ENCODE measurements at regions not wholly inside any gene's neighbourhood (a gene's known extent, or its start where the extent isn't known, plus 50 kb on each side); places are given as distances from the start of the nearest gene placed in this dataset.

GRCh38 chr16:86051368-86052114 is 152.6 kb downstream of the IRF8 start:
- whole genome bisulfite sequencing (ENCODE audit: insufficient coverage), result 89% methylated on average over 18 of the region's 20 CpGs
- Histone ChIP-seq H3K27me3 (replicated peaks in 2 of 5; ENCODE audit: control insufficient read depth in 4 of 5, insufficient read depth in 5 of 5, low read length in 4 of 5) (peaks cover 0 to 39% (median 3%) of the 10 kb centered on the region in 5 experiments), H3K36me3 (ENCODE audit: control insufficient read depth in 4 of 4, insufficient read depth in 4 of 4, low read length in 3 of 4) (no peaks in the 10 kb centered on the region), H3K27ac (ENCODE audit: insufficient read depth in 1 of 2, low read depth in 1 of 2, low read length in 2 of 2, poor library complexity in 1 of 2, severe bottlenecking in 2 of 2) (no peak overlapping the region), H3K4me3 (ENCODE audit: control insufficient read depth in 1 of 7, extremely low read depth in 1 of 7, insufficient read depth in 4 of 7, low read depth in 2 of 7, low read length in 6 of 7) (no peak overlapping the region), H3K9me3 (ENCODE audit: control extremely low read depth in 1 of 5, control insufficient read depth in 4 of 5, insufficient read depth in 2 of 5, low read depth in 1 of 5, low read length in 4 of 5) (no peaks in the 10 kb centered on the region), H3K4me1 (ENCODE audit: control extremely low read depth in 1 of 4, control insufficient read depth in 4 of 4, insufficient read depth in 4 of 4, low read length in 3 of 4) (peaks cover 0 to 8% (median 6%) of the 10 kb centered on the region in 4 experiments)
- no peak for DNase-seq
- ChIA-PET POLR2A (no interaction called here), CTCF (interaction anchor here (1.3 to 3.3 kb wide), 2 partner anchors 19 to 22 kb away, joined by 4 to 14 read pairs; no protein-coding TSS in a partner anchor)

- Histone ChIP-seq H3K9me3 (ENCODE audit: control extremely low read depth in 1 of 5, control insufficient read depth in 4 of 5, insufficient read depth in 2 of 5, low read depth in 1 of 5, low read length in 4 of 5) (no peaks in the 10 kb centered on the region), H3K4me1 (ENCODE audit: control extremely low read depth in 1 of 4, control insufficient read depth in 4 of 4, insufficient read depth in 4 of 4, low read length in 3 of 4) (peaks cover 0 to 8% (median 6%) of the 10 kb centered on the region in 4 experiments), H3K27ac (ENCODE audit: insufficient read depth in 1 of 2, low read depth in 1 of 2, low read length in 2 of 2, poor library complexity in 1 of 2, severe bottlenecking in 2 of 2) (no peak overlapping the region), H3K4me3 (ENCODE audit: control insufficient read depth in 1 of 7, extremely low read depth in 1 of 7, insufficient read depth in 4 of 7, low read depth in 2 of 7, low read length in 6 of 7) (no peak overlapping the region), H3K36me3 (ENCODE audit: control insufficient read depth in 4 of 4, insufficient read depth in 4 of 4, low read length in 3 of 4) (no peaks in the 10 kb centered on the region), H3K27me3 (replicated peaks in 2 of 5; ENCODE audit: control insufficient read depth in 4 of 5, insufficient read depth in 5 of 5, low read length in 4 of 5) (peaks cover 0 to 35% (median 3%) of the 10 kb centered on the region in 5 experiments)
- ChIA-PET CTCF (no interaction called here), POLR2A (no interaction called here)
- no peak for DNase-seq
- 92% methylated on average over 9 of the region's 15 CpGs for WGBS (ENCODE audit: insufficient coverage)
These were observed 153.2 kb downstream of the IRF8 start for GRCh38 chr16:86052115-86052670.

GRCh38 chr16:86052926-86053325 is 154.0 kb downstream of the IRF8 start:
- no peak overlapping the region for H3K4me3 ChIP-seq (ENCODE audit: control insufficient read depth in 1 of 7, extremely low read depth in 1 of 7, insufficient read depth in 4 of 7, low read depth in 2 of 7, low read length in 6 of 7)
- H3K9me3 ChIP-seq (ENCODE audit: control extremely low read depth in 1 of 5, control insufficient read depth in 4 of 5, insufficient read depth in 2 of 5, low read depth in 1 of 5, low read length in 4 of 5), result no peaks in the 10 kb centered on the region
- H3K4me1 ChIP-seq (ENCODE audit: control extremely low read depth in 1 of 4, control insufficient read depth in 4 of 4, insufficient read depth in 4 of 4, low read length in 3 of 4), result peaks cover 0 to 7% (median 5%) of the 10 kb centered on the region in 4 experiments
- H3K27me3 ChIP-seq (replicated peaks in 2 of 5; ENCODE audit: control insufficient read depth in 4 of 5, insufficient read depth in 5 of 5, low read length in 4 of 5), result peaks cover 0 to 28% (median 3%) of the 10 kb centered on the region in 5 experiments
- H3K27ac ChIP-seq (ENCODE audit: insufficient read depth in 1 of 2, low read depth in 1 of 2, low read length in 2 of 2, poor library complexity in 1 of 2, severe bottlenecking in 2 of 2), result no peak overlapping the region
- H3K36me3 ChIP-seq (ENCODE audit: control insufficient read depth in 4 of 4, insufficient read depth in 4 of 4, low read length in 3 of 4), result no peaks in the 10 kb centered on the region
- CTCF ChIA-PET, result no interaction called here
- 100% methylated on average over 6 of the region's 6 CpGs for WGBS (ENCODE audit: insufficient coverage)
- POLR2A ChIA-PET, result no interaction called here
- DNase-seq, result no peak

- Histone ChIP-seq H3K4me1 (ENCODE audit: control extremely low read depth in 1 of 4, control insufficient read depth in 4 of 4, insufficient read depth in 4 of 4, low read length in 3 of 4) (peaks cover 0 to 4% (median 2%) of the 10 kb centered on the region in 4 experiments), H3K36me3 (ENCODE audit: control insufficient read depth in 4 of 4, insufficient read depth in 4 of 4, low read length in 3 of 4) (no peaks in the 10 kb centered on the region), H3K9me3 (ENCODE audit: control extremely low read depth in 1 of 5, control insufficient read depth in 4 of 5, insufficient read depth in 2 of 5, low read depth in 1 of 5, low read length in 4 of 5) (no peaks in the 10 kb centered on the region), H3K4me3 (ENCODE audit: control insufficient read depth in 1 of 7, extremely low read depth in 1 of 7, insufficient read depth in 4 of 7, low read depth in 2 of 7, low read length in 6 of 7) (no peak overlapping the region), H3K27me3 (replicated peaks in 2 of 5; ENCODE audit: control insufficient read depth in 4 of 5, insufficient read depth in 5 of 5, low read length in 4 of 5) (peaks cover 0 to 38% (median 9%) of the 10 kb centered on the region in 5 experiments), H3K27ac (ENCODE audit: insufficient read depth in 1 of 2, low read depth in 1 of 2, low read length in 2 of 2, poor library complexity in 1 of 2, severe bottlenecking in 2 of 2) (no peak overlapping the region)
- WGBS (ENCODE audit: insufficient coverage), result 97% methylated on average over 14 of the region's 15 CpGs
- ChIA-PET POLR2A (no interaction called here), CTCF (interaction anchor here (0.5 to 0.9 kb wide), 2 partner anchors 10 to 241 kb away, joined by 3 read pairs; no protein-coding TSS in a partner anchor)
- DNase-seq, result no peak
These were observed 160.6 kb downstream of the IRF8 start for GRCh38 chr16:86059253-86060171.

GRCh38 chr16:86060381-86061317 is 161.7 kb downstream of the IRF8 start:
- no peaks in the 10 kb centered on the region for H3K36me3 ChIP-seq (ENCODE audit: control insufficient read depth in 4 of 4, insufficient read depth in 4 of 4, low read length in 3 of 4)
- H3K9me3 ChIP-seq (ENCODE audit: control extremely low read depth in 1 of 5, control insufficient read depth in 4 of 5, insufficient read depth in 2 of 5, low read depth in 1 of 5, low read length in 4 of 5), result no peaks in the 10 kb centered on the region
- H3K27ac ChIP-seq (ENCODE audit: insufficient read depth in 1 of 2, low read depth in 1 of 2, low read length in 2 of 2, poor library complexity in 1 of 2, severe bottlenecking in 2 of 2), result no peak overlapping the region
- CTCF ChIA-PET, result no interaction called here
- 93% methylated on average over 27 of the region's 28 CpGs for WGBS (ENCODE audit: insufficient coverage)
- no peak for DNase-seq
- H3K4me3 ChIP-seq (ENCODE audit: control insufficient read depth in 1 of 7, extremely low read depth in 1 of 7, insufficient read depth in 4 of 7, low read depth in 2 of 7, low read length in 6 of 7), result no peak overlapping the region
- POLR2A ChIA-PET, result no interaction called here
- peaks cover 0 to 4% (median 2%) of the 10 kb centered on the region in 4 experiments for H3K4me1 ChIP-seq (ENCODE audit: control extremely low read depth in 1 of 4, control insufficient read depth in 4 of 4, insufficient read depth in 4 of 4, low read length in 3 of 4)
- H3K27me3 ChIP-seq (replicated peaks in 2 of 5; ENCODE audit: control insufficient read depth in 4 of 5, insufficient read depth in 5 of 5, low read length in 4 of 5), result peaks cover 0 to 38% (median 9%) of the 10 kb centered on the region in 5 experiments

- H3K27ac ChIP-seq (ENCODE audit: insufficient read depth in 1 of 2, low read depth in 1 of 2, low read length in 2 of 2, poor library complexity in 1 of 2, severe bottlenecking in 2 of 2), result no peak overlapping the region
- CTCF ChIA-PET, result interaction anchor here (0.7 kb wide), 1 partner anchor 30 kb away, joined by 3 read pairs; no protein-coding TSS in a partner anchor
- H3K36me3 ChIP-seq (ENCODE audit: control insufficient read depth in 4 of 4, insufficient read depth in 4 of 4, low read length in 3 of 4), result no peaks in the 10 kb centered on the region
- DNase-seq, result no peak
- no peak overlapping the region for H3K4me3 ChIP-seq (ENCODE audit: control insufficient read depth in 1 of 7, extremely low read depth in 1 of 7, insufficient read depth in 4 of 7, low read depth in 2 of 7, low read length in 6 of 7)
- H3K4me1 ChIP-seq (ENCODE audit: control extremely low read depth in 1 of 4, control insufficient read depth in 4 of 4, insufficient read depth in 4 of 4, low read length in 3 of 4), result peaks cover 0 to 4% (median 2%) of the 10 kb centered on the region in 4 experiments
- peaks cover 0 to 38% (median 11%) of the 10 kb centered on the region in 5 experiments for H3K27me3 ChIP-seq (replicated peaks in 2 of 5; ENCODE audit: control insufficient read depth in 4 of 5, insufficient read depth in 5 of 5, low read length in 4 of 5)
- POLR2A ChIA-PET, result no interaction called here
- WGBS (ENCODE audit: insufficient coverage), result 61% methylated on average over 11 of the region's 11 CpGs
- no peaks in the 10 kb centered on the region for H3K9me3 ChIP-seq (ENCODE audit: control extremely low read depth in 1 of 5, control insufficient read depth in 4 of 5, insufficient read depth in 2 of 5, low read depth in 1 of 5, low read length in 4 of 5)
These were observed 162.3 kb downstream of the IRF8 start for GRCh38 chr16:86061318-86061695.
